HG02943 (cell line): ENCODE measurements at regions not wholly inside any gene's neighbourhood (a gene's known extent, or its start where the extent isn't known, plus 50 kb on each side); places are given as distances from the start of the nearest gene placed in this dataset.
"Not testable (repeated sequence)": the region's sequence is repeated elsewhere in the genome, so short reads cannot be mapped to it uniquely, and the experiment has no call there.

Source experiments
- ATAC-seq: cut with Tn5 transposase; IDR thresholded peaks from one replicate; pipeline ENCODE4 v1.9.1; 2021; ENCODE audit warnings: mild to moderate bottlenecking, low read depth, moderate library complexity; ENCODE audit not compliant: unreplicated experiment

GRCh38 chr13:89496478-89496877, 1825.3 kb downstream of the SLITRK5 start:
- no peak for ATAC-seq

DNA sequence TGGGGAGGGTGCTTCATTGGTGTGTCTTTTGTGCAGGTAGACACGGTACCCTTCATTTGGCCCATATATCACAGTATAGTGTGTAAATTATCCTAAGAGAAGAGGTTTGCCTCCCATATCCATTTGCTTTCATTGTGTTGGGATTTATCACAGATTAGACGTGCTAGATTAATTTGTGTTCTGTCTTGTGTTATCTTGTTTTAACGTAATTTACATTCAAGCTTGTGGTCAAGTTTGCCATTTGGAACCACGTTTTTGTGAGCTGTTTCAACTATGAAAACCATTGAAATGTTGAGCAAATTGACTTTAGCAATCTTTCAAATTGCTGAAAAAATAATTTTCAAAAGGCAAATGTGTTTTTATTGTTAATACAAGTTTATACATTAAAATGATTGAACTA, 1826.5 kb downstream of the SLITRK5 start:
- no peak for ATAC-seq

DNA sequence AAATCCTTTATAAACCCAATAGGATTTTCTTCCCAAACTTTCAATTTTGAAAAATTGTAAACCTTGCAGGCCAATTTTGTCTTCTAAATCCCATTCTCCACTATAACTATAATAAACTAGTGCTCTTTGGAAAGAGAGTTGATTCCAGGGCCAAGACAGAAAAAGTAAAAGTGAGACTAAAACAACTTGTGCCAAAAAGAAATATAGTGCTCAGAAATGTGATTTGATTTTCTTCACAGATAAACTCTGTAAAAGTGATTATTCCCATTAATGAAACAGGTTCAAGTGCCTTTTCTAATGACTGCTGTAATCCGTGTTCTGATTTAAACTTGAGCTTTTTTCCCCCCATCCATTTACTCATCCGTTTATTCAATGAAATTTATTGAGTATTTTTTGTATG, 1831.1 kb downstream of the SLITRK5 start:
- no peak for ATAC-seq

DNA sequence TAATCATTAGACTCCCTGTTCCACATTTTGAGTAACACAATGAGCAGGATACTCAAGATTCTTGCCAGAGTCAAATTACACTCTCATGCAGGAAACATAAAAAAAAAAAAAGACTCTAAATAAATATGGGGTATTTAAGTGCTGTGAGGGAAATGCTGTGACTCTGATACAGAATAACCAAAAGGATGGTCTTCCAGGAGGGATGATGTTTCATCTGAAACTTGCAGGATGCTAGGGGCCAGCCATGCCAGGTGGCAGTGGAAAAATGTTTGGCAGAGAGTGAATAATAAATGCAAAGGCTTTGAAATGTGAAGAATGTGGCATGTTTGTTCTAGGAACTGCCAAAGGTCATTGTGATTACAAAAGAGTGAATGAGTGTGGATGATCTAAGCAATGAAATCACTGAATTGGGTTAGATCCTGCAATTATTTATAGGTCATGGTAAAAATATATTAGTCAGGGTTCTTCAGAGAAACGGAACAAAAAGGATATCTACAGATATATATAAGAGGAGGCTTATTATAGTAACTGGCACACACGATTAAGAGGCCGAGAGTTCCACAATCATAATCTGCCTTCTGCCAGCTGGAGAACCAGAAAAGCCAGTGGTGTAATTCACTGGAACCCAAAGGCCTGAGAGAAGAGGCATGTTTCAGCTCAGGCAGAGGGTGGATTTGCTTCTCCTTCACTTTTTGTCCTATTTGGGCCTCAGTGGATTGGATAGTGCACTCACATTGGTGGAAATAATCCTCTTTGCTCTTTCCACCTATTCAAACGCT, 1832.8 kb upstream of the MIR17HG start:
- no peak for ATAC-seq

DNA sequence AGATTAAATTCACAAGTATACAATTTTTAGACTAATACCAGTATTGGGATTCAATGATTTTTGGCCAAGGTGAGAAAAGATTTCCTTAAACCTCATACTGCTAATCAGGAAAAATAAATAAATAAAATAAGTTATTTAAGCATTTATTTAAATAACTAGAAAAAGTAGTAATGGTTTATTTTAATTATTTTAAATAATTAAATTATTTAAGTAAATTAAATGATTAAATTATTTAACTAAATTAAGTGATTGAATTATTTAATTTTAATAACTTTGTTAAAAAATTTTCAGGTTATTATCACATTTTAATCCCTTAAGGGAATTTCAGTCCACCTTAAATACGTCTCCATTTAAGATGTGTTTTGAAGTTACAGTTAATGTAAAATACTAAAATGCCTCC, 1831.5 kb upstream of the MIR17HG start:
- ATAC-seq = no peak

DNA sequence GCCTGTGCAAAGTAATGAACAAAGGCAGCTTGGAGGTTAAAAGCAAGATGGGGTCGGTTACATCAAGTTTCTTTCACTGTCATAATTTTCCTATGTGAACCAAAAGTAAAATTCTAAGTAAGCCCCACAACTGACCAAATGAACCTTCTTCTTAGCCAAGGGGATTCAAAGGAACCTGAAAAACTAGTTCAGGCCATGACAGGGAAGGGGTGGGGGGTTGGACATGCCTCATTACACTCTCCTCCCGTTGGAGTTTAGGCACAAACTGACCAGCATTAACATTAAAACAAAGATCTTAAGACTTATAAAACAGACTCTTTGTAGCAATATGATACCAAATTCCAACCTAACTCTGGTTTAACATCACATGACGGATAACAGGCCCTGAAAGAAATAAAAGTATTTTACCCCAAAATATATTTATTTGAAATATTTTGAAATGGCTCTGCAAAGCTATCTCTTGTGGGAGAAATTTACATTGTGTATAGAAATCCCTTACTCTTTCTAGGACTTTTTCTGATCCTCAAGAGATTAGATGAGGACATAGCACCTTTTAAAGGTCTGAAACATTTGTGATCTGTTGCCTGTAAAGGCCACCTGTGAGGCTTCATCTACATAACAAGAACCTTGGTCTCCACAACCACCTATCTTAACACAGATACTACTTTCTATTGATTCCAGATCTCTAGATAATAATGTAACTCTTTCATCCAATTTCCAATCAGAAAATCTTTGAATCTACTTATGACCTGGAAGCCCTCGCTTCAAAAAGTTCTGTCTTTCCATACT, 1829.0 kb upstream of the MIR17HG start:
- no peak for ATAC-seq

GRCh38 chr13:89520468-89520867, 1827.0 kb upstream of the MIR17HG start:
- no peak for ATAC-seq

DNA sequence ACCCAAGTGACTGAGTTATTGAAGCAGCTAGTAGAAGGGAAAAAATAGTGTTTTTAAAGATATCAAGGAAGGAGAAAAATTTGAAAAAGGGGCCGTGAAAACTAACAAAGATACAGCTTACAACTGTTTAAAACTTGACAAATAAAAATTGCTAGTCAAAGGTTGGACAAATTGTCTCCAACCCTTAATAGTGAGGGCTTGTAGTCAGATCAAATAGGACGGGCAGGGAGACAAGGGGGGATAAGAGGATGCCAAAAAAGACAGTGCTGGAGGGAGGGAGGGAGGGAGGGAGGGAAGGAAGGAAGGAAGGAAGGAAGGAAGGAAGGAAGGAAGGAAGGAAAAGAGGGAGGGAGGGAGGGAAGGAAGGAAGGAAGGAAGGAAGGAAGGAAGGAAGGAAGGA, 1825.8 kb upstream of the MIR17HG start:
- ATAC-seq = not testable (repeated sequence)

DNA sequence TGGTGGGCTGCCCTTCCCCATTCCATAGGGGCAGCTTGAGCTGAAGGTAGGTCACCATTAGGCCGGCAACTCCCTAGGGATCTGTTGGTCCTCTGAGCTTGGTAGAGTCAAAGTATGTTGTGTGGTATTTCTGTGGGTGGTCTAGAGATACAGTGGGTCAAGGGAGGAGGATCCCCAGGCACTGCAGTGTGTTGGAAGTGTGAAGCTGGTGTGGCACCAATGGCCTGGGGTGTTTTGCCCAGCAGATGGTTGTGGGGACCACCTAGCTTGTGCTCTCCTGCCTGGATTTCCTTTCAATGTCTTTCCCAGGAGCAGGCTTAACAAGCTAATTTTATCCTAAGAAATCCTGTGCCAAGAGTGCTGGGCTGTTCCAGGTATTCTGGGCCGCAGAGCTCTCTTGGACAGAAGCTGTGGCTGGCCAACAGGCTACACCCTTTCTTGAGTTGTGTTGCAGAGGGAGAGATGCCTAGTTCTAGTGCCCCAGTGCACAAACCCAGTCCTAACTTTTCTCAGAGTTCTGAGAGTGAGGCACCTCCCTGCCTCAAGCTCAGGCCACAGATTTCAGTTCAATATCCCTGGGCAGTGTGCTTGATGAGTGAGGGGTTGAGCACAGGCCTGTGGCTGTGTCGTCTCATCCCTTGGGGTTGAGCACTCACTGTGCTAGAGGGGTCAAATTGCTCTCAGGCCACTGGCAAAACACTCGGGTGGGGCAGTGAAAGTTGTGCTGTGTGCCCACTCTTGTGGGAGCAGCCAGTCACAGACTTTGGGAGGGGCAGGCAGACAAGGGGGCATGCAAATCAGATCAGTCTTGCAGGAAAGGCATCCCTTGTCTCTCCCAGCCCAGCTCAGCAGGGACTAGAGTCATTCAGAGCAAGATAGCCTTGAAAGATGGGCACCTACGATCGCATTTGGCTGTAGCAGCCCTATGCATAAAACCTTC, 1806.1 kb upstream of the MIR17HG start:
- ATAC-seq = no peak

DNA sequence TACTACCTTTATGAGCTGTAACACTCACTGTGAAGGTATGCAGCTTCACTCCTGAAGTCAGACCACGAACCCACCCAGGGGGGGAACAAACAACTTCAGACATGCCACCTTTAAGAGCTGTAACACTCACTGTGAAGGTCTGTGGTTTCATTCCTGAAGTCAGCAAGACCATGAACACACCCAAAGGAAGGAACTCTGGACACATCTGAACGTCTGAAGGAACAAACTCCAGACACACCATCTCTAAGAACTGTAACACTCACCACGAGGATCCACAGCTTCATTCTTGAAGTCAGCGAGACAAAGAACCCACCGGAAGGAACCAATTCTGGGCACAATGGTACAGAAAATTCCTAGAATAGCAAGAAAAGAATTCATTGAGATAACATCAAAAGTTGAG, 1796.5 kb upstream of the MIR17HG start:
- no peak for ATAC-seq

- no peak for ATAC-seq
Measured at GRCh38 chr13:89554801-89555200, 1792.7 kb upstream of the MIR17HG start.

DNA sequence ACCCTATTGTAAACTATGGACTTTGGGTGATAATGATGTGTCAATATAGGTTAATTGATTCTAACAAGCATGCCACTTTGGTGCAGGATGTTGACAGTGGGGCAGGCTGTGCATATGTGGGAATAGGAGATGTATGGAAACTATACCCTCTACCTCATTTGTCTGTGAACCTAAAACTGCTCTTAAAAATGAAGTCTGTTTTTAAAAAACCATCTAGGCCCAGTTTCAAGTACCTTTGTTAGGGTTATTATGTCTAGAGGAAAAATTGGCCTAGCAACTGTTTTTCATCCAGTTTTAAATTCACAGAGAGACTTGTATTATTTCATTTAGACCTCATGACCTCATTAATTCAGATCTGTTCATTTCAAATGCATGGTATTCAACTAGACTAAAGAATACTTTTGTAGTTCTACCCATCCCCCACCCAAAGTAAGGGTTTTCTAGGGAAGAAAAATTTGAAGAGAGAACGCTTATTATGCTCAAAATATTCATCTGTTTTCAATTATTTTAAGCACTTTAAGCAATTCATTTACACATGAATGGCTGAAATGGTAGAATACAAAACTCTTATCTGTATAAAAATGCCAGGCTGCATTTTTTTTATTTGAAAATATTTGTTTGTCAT, 1781.9 kb upstream of the MIR17HG start:
- ATAC-seq = no peak

- ATAC-seq = no peak
Measured at GRCh38 chr13:89567025-89567424, 1780.5 kb upstream of the MIR17HG start.

DNA sequence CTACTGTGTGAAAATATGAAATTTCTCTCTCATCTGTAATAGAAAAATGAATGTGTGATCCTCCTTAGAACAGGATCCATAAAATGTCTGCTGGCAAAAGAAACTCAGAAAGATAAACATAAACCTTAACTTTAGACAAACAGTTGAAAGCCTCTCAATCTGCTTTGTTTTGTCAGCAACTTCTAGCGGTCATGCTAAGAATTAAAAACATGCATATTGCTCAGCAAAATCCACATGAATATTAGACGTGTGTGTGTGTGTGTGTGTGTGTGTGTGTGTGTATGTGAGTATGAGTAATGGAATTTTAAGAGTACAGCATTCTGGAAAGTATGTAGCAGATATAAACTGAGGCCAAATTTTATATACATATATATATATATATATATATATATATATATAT, 1779.2 kb upstream of the MIR17HG start:
- no peak for ATAC-seq

DNA sequence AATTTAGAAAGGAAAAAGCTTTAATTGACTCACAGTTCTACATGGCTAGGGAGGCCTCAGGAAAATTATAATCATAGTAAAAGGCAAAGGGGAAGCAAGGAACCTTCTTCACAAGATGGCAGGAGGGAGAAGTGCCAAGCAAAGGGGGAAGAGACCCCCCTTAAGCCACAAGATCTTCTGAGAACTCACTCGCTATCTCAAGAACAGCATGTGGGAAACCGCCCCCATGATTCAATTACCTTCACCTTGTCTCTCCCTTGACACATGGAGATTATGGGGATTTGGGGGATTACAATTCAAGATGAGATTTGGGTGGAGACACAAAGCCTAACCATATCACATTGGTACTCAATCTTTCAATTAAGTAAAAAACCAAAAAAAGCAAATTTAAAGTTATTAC, 1778.7 kb upstream of the MIR17HG start:
- no peak for ATAC-seq

DNA sequence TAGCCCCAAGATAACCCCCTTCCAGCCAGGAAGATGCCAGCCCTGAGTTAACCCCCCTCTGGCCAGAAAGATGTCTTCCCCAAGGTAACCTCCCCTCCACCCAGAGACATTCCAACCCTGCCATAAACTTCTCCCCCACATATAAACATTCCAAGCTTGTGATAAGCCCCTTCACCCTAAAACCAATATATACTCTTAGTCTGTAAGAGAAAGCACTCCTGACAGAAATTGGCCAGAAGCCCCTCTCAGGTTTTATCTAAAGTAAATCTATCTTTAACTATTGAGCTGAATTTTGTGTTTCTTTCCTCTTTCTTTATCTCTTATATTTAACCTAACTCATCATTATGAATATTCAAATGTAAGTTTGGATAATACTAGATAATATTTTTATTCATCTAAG, 1775.8 kb upstream of the MIR17HG start:
- ATAC-seq = no peak

- ATAC-seq = no peak
Measured at GRCh38 chr13:89574077-89574476, 1773.4 kb upstream of the MIR17HG start.

GRCh38 chr13:89577301-89577700, 1770.2 kb upstream of the MIR17HG start:
- no peak for ATAC-seq

DNA sequence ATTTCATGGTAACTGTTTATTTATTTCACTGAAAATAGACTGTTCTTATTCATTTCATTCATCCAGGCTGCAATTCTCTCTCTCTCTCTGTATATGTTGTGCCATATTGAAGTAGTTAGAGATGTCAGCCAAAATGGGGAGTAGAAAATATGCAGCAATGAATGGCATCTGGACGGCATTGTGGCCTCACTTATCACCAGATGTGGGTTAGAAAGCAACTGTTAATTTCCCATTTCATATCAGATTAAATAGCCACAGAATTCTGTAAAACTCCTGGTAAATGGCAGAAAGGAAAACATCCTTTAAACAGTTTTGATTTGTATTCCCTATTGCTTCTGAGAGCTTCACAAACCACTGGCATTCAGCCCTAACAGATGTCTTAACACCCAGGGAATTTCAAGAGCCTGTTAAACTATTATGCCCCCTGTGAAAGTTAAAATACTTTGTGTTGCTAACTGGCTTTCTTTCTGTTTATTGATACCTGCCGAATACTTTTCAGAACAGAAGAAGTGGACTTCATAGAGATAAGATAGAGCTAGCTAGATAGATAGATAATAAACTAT, 1763.3 kb upstream of the MIR17HG start:
- ATAC-seq = no peak

DNA sequence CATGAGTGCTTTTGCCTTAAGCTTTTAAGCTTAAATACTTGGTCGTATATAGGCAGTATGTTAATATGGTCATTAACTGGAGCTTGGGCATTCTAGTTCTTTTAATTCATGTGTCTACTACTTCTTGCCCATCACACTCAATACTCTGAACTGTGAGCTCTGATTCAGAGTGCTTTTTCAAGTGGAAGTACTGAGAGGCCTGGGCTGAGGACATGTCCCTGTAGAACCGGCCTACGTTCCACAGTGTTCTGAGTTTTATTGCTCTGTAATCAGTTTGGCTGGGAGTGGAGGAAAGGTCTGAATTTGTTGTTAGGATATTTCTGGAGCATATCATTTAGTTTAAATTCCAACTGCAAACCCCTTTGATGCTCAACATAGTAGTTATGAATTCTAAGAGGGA, 1744.8 kb upstream of the MIR17HG start:
- no peak for ATAC-seq
